Psoas muscle (tissue), 7 donors: ENCODE measurements at regions not wholly inside any gene's neighbourhood (a gene's known extent, or its start where the extent isn't known, plus 50 kb on each side); places are given as distances from the start of the nearest gene placed in this dataset.
"Not testable (repeated sequence)": the region's sequence is repeated elsewhere in the genome, so short reads cannot be mapped to it uniquely, and the experiment has no call there.

Experiments
- ATAC-seq, 4 donors: fragments of 200-7000 bp; cut with Tn5 transposase; one replicate each; pipeline ENCODE4 v1.9.1; 2020; ENCODE audit warnings: moderate library complexity in 3 of 4, mild to moderate bottlenecking in 2 of 4
- DNase-seq, 2 donors: peaks; one replicate each; pipeline ENCODE4 v3.0.0-alpha.2; 2020
- H3K27ac ChIP-seq: fragments of 200-600 bp; one replicate; pipeline ENCODE4 v1.8.0; 2022
- H3K27me3 ChIP-seq, 3 donors: fragments of 200-600 bp in 1 of 3; one replicate each; pipeline versions ENCODE4 v1.6.1 to v1.8.0; 2013 to 2022; ENCODE audit warnings: low read length in 2 of 3, mild to moderate bottlenecking in 2 of 3, moderate library complexity in 1 of 3; ENCODE audit not compliant: insufficient read depth in 3 of 3
- H3K36me3 ChIP-seq, 2 donors: fragments of 200-600 bp in 1 of 2; one replicate each; pipeline versions ENCODE4 v1.6.1 to v1.8.0; 2013 to 2022; ENCODE audit warnings: low read depth in 1 of 2, mild to moderate bottlenecking in 1 of 2, moderate library complexity in 1 of 2; ENCODE audit not compliant: insufficient read depth in 1 of 2
- H3K4me1 ChIP-seq: fragments of 200-600 bp; one replicate; pipeline ENCODE4 v1.8.0; 2022
- H3K4me3 ChIP-seq: fragments of 200-600 bp; one replicate; pipeline ENCODE4 v1.8.0; 2022; ENCODE audit warnings: mild to moderate bottlenecking
- H3K9me3 ChIP-seq: fragments of 200-600 bp; one replicate; pipeline ENCODE4 v1.8.0; 2022
- WGBS, 3 donors: extraction: QIAGEN DNeasy Blood & Tissue Kit; methylation state at CpG; one replicate each; pipeline versions ENCODE4 v1.1.6 to v1.1.7; 2013; 5-methylcytosine and 5-hydroxymethylcytosine counted together
- intact Hi-C, 2 donors: fragments of 100-400 bp; cut with DNase I; formaldehyde crosslinking; loops; one replicate each; pipeline versions ENCODE4 v1.11.0 to v1.14.2; 2022
- TF ChIP-seq, protein P1 (sequence below): fragments of 200-600 bp; IDR thresholded peaks from one replicate; pipeline ENCODE4 v1.8.0; 2022; ENCODE audit warnings: antibody characterized with exemption
- donor health status: healthy with polysubstance abuse.
- donor health status: DM: no; HTN: no; CAD: no; lungs with moderate emphysema.
- donor health status: Bipolar disorder and iron deficiency.
- donor health status: healthy.
- donor health status: DM: yes; HTN: yes; CAD: no.
- donor health status: DM: no; HTN: no; CAD: no.
- donor health status: DM: yes; HTN: yes; CAD: no.

DNA sequence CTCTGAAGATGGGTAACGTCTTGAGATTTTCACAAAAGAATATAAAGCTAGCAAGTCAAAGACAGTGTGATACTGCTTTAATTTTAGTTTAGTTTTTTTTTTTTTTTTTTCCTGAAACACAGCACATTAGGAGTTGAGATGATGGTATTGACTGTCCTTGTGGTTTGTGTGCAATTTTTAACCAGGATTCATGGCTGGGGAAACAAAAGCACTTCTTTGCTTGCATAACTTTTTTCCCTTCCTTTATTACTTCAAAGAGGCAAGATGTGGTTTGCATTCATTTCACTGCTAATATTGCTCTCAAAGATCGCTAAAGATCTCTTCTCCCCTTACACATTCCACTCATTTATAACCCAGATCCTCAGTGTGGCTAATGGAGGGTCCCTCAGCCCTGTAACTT lies 157.1 kb upstream of the PZP start:
- ATAC-seq (no peak), DNase-seq (no peak)
- Histone ChIP-seq H3K4me1 (no peaks in the 10 kb centered on the region), H3K27me3 (no peaks in the 10 kb centered on the region), H3K4me3 (no peak overlapping the region), H3K27ac (no peak overlapping the region), H3K36me3 (no peaks in the 10 kb centered on the region), H3K9me3 (no peaks in the 10 kb centered on the region)
- whole genome bisulfite sequencing, 3 donors: 52 to 65% (median 56%) methylated on average over 2 of the region's 2 CpGs
- intact Hi-C loops: no loop called here
- TF ChIP-seq, protein P1, sequence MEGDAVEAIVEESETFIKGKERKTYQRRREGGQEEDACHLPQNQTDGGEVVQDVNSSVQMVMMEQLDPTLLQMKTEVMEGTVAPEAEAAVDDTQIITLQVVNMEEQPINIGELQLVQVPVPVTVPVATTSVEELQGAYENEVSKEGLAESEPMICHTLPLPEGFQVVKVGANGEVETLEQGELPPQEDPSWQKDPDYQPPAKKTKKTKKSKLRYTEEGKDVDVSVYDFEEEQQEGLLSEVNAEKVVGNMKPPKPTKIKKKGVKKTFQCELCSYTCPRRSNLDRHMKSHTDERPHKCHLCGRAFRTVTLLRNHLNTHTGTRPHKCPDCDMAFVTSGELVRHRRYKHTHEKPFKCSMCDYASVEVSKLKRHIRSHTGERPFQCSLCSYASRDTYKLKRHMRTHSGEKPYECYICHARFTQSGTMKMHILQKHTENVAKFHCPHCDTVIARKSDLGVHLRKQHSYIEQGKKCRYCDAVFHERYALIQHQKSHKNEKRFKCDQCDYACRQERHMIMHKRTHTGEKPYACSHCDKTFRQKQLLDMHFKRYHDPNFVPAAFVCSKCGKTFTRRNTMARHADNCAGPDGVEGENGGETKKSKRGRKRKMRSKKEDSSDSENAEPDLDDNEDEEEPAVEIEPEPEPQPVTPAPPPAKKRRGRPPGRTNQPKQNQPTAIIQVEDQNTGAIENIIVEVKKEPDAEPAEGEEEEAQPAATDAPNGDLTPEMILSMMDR: no peak

DNA sequence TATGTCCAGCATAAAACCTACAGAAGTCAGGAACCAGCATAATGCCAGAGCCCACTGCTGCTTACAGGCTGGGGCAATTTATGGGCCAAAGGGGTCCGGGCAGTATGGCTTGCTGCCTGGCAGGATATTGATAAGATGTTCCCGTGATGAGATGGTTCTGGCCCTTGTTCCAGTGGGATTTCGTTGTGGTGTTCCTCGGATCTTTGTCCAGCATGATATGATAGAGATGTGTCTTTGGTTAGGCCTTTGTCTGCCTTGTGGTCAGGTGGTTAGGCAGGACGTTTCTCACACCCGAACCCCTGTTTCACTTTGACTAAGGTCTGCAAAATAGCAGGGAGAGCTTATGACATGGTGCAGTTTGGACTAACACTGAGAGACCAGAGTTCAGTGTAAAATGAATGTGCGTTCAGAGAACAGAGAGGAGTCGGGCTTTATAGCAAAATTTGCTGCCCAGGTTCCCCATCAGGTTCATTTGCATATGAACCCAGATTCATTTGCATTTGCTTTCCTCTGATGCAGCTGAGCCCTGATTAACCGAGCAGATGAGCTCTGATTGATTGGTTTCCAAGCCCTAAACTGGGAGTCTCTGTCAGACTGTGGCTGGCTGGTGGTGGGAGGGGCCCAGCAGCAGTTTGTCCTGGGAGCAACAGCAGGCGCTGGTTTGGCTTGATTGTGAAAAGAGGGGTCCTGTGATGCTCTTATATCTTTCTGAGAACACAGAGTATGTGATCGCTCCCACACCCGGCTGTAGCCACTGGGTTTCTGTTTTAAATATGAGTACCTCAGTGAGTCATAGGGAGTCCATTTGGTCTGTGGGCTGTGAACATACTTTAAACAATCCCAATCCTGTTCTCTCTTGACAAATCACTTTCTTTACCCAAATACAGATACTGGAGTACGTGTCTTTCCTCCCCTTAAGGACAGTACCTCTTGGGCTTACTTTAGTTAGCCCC lies 156.3 kb upstream of the PZP start:
- H3K9me3 ChIP-seq: no peaks in the 10 kb centered on the region
- intact Hi-C loops: no loop called here
- H3K4me1 ChIP-seq: no peaks in the 10 kb centered on the region
- DNase-seq (no peak), ATAC-seq (no peak)
- no peaks in the 10 kb centered on the region for H3K27me3 ChIP-seq
- H3K4me3 ChIP-seq: no peak overlapping the region
- TF ChIP-seq, protein P1: no peak
- 35 to 47% (median 39%) methylated on average over 13 of the region's 13 CpGs for WGBS, 3 donors
- H3K36me3 ChIP-seq: no peaks in the 10 kb centered on the region
- H3K27ac ChIP-seq: no peak overlapping the region

DNA sequence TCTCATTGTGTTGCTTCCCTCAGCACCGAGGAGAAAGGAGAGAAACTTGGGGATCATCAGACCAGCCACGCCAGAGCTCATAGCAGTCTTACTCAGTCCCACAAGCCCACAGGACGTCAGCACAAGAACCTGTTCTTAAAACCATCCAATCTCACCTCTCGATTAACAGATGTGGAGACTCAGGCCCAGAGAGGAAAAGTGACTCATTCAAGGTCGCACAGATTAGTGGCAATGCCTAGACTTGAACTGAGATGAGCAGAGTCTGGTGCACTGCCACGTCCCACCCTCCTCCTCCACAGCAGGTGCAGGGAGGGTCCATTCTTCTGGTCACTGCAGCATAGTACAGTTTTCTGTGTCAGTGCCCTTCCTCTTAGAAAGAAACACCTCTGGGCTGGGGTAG lies 154.9 kb upstream of the PZP start:
- H3K27me3 ChIP-seq: no peaks in the 10 kb centered on the region

DNA sequence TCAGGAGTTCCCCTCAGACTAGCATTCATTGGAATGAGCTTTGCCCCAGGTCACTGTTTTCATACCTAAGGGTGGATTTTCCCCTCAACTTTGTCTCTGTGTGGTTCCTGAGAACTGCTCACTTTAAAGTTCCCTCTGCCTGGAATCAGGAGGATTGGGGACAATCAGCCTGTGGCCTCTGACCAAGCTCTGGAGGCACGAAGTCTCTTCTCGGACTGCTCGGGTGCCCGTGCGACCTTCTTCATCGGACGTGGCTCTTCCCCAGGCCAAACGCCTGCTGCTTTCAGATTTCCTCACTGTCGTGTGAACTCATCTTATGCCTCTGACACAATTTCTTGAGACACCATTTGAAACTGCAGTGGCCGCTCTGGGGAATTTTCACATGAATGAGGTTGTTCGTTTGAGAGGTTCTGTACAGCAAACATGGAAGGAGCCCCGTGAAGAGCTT lies 153.7 kb upstream of the PZP start:
- H3K4me3 ChIP-seq: no peak overlapping the region
- intact Hi-C loops: no loop called here
- no peak for ATAC-seq
- no peaks in the 10 kb centered on the region for H3K4me1 ChIP-seq
- no peaks in the 10 kb centered on the region for H3K9me3 ChIP-seq
- no peak for DNase-seq
- TF ChIP-seq, protein P1: no peak
- no peaks in the 10 kb centered on the region for H3K27me3 ChIP-seq
- H3K27ac ChIP-seq: no peak overlapping the region
- H3K36me3 ChIP-seq: no peaks in the 10 kb centered on the region
- 72 to 75% (median 75%) methylated on average over 12 of the region's 12 CpGs for WGBS, 3 donors

More for the DNA sequence above, 154.9 kb upstream of the PZP start:
- 73 to 74% (median 74%) methylated on average over 6 of the region's 6 CpGs for WGBS, 3 donors
- Histone ChIP-seq H3K27ac (no peak overlapping the region), H3K9me3 (no peaks in the 10 kb centered on the region), H3K4me3 (no peak overlapping the region), H3K36me3 (no peaks in the 10 kb centered on the region), H3K4me1 (no peaks in the 10 kb centered on the region)
- DNase-seq (no peak), ATAC-seq (no peak)
- intact Hi-C loops: no loop called here
- TF ChIP-seq, protein P1: no peak

DNA sequence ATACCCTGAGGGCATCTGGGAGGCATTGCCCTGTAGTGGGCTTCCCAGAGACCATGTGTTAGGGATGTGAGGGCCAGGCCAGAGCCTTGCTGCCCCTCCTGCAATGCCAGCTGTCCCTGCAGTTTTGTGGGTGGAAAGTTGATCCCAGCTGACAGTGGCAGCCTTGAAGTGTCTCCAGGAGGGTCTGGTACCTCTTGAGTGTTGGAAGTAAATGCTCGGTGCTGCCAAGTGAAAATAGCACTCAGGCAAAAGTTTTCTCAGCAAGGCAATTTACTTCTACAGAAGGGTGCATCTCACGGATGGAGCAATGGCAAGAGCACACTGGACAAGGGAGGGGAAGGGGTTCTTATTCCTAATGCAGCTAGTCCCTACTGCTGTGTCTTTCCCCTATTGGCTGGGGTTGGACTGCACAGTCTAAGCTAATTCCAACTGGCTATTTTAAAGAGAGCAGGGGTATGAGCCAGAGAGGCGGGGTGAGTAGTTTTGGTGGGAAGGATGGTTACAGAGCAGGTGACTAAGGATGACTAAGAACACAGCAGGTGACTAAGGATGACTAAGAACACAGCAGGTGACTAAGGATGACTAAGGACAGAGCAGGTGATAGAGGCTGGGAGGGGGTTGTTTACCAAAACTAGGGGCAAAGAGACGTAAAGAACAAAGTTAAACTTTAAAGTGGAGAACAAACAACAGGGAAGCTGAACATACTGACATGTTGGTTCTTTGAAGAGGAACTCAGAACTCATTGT lies 146.0 kb upstream of the PZP start:
- H3K36me3 ChIP-seq: not testable (repeated sequence)
- 93 to 95% (median 95%) methylated on average over 4 of the region's 4 CpGs for WGBS, 3 donors

More for the DNA sequence above, 146.0 kb upstream of the PZP start:
- H3K4me3 ChIP-seq, DNase-seq, ATAC-seq, H3K27me3 ChIP-seq, intact Hi-C loops, H3K9me3 ChIP-seq, H3K4me1 ChIP-seq, H3K27ac ChIP-seq: not testable (repeated sequence)
